Glomerular visceral epithelial cell (primary cell): ENCODE measurements at regions not wholly inside any gene's neighbourhood (a gene's known extent, or its start where the extent isn't known, plus 50 kb on each side); places are given as distances from the start of the nearest gene placed in this dataset.
A peak's percentile ranks its signal among the peaks of the same experiment; 100 is the strongest.
"Not testable (repeated sequence)": the region's sequence is repeated elsewhere in the genome, so short reads cannot be mapped to it uniquely, and the experiment has no call there.

ENCODE experiments used
- DNase-seq: peaks from one replicate; pipeline ENCODE4 v3.0.0-alpha.2; 2016; ENCODE audit errors: extremely low spot score

GRCh38 chr6:144920391-144920961, 635.3 kb downstream of the UTRN start:
- DNase-seq, result no peak

- peak; percentile 21 for DNase-seq
Observed at GRCh38 chr6:144921206-144921975, 636.3 kb downstream of the UTRN start.

- DNase-seq, result peak; percentile 36
Observed at GRCh38 chr6:144922120-144922722, 637.1 kb downstream of the UTRN start.

GRCh38 chr6:144922771-144923490, 637.8 kb downstream of the UTRN start:
- DNase-seq, result not testable (repeated sequence)

GRCh38 chr6:144923491-144923787, 638.3 kb downstream of the UTRN start:
- not testable (repeated sequence) for DNase-seq

- DNase-seq, result no peak
Observed at GRCh38 chr6:144928847-144929246, 643.7 kb downstream of the UTRN start.

GRCh38 chr6:144929262-144929661, 644.1 kb downstream of the UTRN start:
- DNase-seq, result no peak

GRCh38 chr6:144931172-144932035, 646.3 kb downstream of the UTRN start:
- DNase-seq, result peak; percentile 39

GRCh38 chr6:144932621-144933020, 647.5 kb downstream of the UTRN start:
- no peak for DNase-seq

- no peak for DNase-seq
Observed at GRCh38 chr6:144935181-144935580, 650.0 kb downstream of the UTRN start.

- DNase-seq, result no peak
Observed at GRCh38 chr6:144935661-144936060, 650.5 kb downstream of the UTRN start.

- no peak for DNase-seq
Observed at GRCh38 chr6:144936764-144937163, 651.6 kb downstream of the UTRN start.

GRCh38 chr6:144939921-144940320, 654.8 kb downstream of the UTRN start:
- no peak for DNase-seq

- DNase-seq, result no peak
Observed at GRCh38 chr6:144944106-144944505, 659.0 kb downstream of the UTRN start.

GRCh38 chr6:144947398-144947976, 662.4 kb downstream of the UTRN start:
- no peak for DNase-seq

GRCh38 chr6:144951730-144952437, 666.7 kb downstream of the UTRN start:
- DNase-seq, result no peak

GRCh38 chr6:144952456-144953240, 667.5 kb downstream of the UTRN start:
- no peak for DNase-seq

- DNase-seq, result peak; percentile 88
Observed at GRCh38 chr6:144953552-144954240, 668.6 kb downstream of the UTRN start.

GRCh38 chr6:144954241-144954556, 669.1 kb downstream of the UTRN start:
- no peak for DNase-seq
